Right lobe of liver (tissue), 4 donors: ENCODE measurements at regions not wholly inside any gene's neighbourhood (a gene's known extent, or its start where the extent isn't known, plus 50 kb on each side); places are given as distances from the start of the nearest gene placed in this dataset.

ENCODE experiments used
- CTCF ChIP-seq, 4 donors: fragments of 200-600 bp in 3 of 4; fragments of 450-650 bp in 1 of 4; IDR thresholded peaks; one replicate each; pipeline versions ENCODE4 v1.5.1 to v1.8.0; 2016 to 2022; ENCODE audit warnings: antibody characterized with exemption in 4 of 4, mild to moderate bottlenecking in 2 of 4
- POLR2A ChIP-seq: fragments of 450-650 bp; IDR thresholded peaks from one replicate; pipeline ENCODE4 v1.6.1; 2017; ENCODE audit warnings: antibody characterized with exemption, mild to moderate bottlenecking
- donor health status: DM: no; HTN: no; CAD: no.
- donor health status: DM: no; HTN: no; CAD: no.
- donor health status: DM: no; HTN: yes; CAD: no.

DNA sequence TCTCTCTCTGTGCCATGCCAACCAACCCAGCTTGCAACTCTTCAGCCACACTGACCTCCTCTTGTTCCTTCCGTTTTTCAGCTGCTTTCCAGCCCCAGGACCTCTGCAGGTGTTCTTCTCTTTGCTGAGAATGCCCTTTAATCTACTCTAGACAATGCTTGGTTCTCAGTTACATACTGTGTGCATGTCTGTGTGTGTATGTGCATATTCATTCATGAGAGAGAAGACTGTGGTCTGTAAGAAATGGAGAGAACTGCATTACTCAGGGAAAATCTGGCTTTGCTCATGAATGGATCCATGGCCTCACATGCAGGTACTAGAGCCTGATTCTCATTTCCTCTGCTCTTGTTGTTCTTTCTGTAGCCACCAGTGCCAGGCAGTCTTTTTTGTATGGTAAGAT is 636.9 kb upstream of the TENM3 start:
- no peak for TF ChIP-seq POLR2A
- no peak for TF ChIP-seq CTCF (IDR thresholded peaks at IDR 0.05)
